A549 (cell line): ENCODE measurements at regions not wholly inside any gene's neighbourhood (a gene's known extent, or its start where the extent isn't known, plus 50 kb on each side); places are given as distances from the start of the nearest gene placed in this dataset.

Source experiments
- ATAC-seq, 2 experiments: fragments of 200-7000 bp in 1 of 2; fragments of >200 bp in 1 of 2; cut with Nextera tagmentation in 1 of 2; cut with Tn5 transposase in 1 of 2; 3 replicates each; pipeline versions ENCODE4 v1.8.0 to v1.9.1; 2018 to 2020; ENCODE audit warnings: mild to moderate bottlenecking in 1 of 2, moderate library complexity in 1 of 2
- CTCF ChIA-PET: fragments of 300-600 bp; sonication (Branson Sonifier 250); formaldehyde crosslinking; extraction: SDS; loops from one replicate; lab custom pipeline; 2021; ENCODE audit warnings: antibody characterized with exemption, inconsistent platforms; lab: Yijun Ruan, JAX
- POLR2A ChIA-PET: fragments of 350-600 bp; formaldehyde crosslinking; extraction: SDS; loops from one replicate; lab custom pipeline; 2021; ENCODE audit warnings: antibody characterized with exemption, inconsistent platforms; lab: Yijun Ruan, JAX
- DNase-seq, 2 experiments: peaks; one replicate each; pipeline versions ENCODE4 v3.0.0 to v3.0.0-alpha.2; 2011 to 2016; ENCODE audit warnings: low read depth in 1 of 2, low spot score in 1 of 2
- FAIRE-seq: peaks from 2 replicates; lab custom pipeline; 2011; peaks lifted over from hg19 to GRCh38; lab: Jason Lieb, UNC
- H3K27ac ChIP-seq, 2 experiments: fragments of >200 bp; sonication (Bioruptor Twin); formaldehyde crosslinking; 3 replicates each; pipeline ENCODE4 v1.5.1; 2016 to 2017
- H3K4me1 ChIP-seq: fragments of >200 bp; sonication (Bioruptor Twin); formaldehyde crosslinking; 3 replicates; pipeline ENCODE4 v1.6.1; 2016
- H3K4me2 ChIP-seq: fragments of >200 bp; sonication (Bioruptor Twin); formaldehyde crosslinking; 3 replicates; pipeline ENCODE4 v1.6.1; 2016
- H3K4me3 ChIP-seq: fragments of >200 bp; sonication (Bioruptor Twin); formaldehyde crosslinking; 3 replicates; pipeline ENCODE4 v1.5.1; 2016
- H3K9me3 ChIP-seq: fragments of >200 bp; sonication (Bioruptor Twin); formaldehyde crosslinking; 3 replicates; pipeline ENCODE4 v1.6.1; 2016
- BCL3 ChIP-seq: fragments of >200 bp; sonication (Bioruptor Twin); formaldehyde crosslinking; IDR thresholded peaks from 3 replicates; pipeline ENCODE4 v1.6.1; 2016
- BHLHE40 ChIP-seq: IDR thresholded peaks from 2 replicates; pipeline ENCODE4 v1.6.1; 2012; ENCODE audit warnings: low read depth, low read length, inconsistent platforms
- CEBPB ChIP-seq, 2 experiments: fragments of >200 bp in 1 of 2; sonication (Bioruptor Twin) in 1 of 2; formaldehyde crosslinking in 1 of 2; IDR thresholded peaks; 2 replicates each; pipeline ENCODE4 v1.6.1; 2012 to 2016
- CHD2 ChIP-seq: fragments of 150-350 bp; IDR thresholded peaks from 2 replicates; pipeline ENCODE4 v1.6.1; 2014; ENCODE audit warnings: low read length; ENCODE audit not compliant: partially characterized antibody
- CHD4 ChIP-seq: fragments of 200-600 bp; sonication (generic); IDR thresholded peaks from 2 replicates; pipeline ENCODE4 v1.6.1; 2016; ENCODE audit warnings: antibody characterized with exemption, mild to moderate bottlenecking, borderline replicate concordance
- EHF ChIP-seq: fragments of 250-450 bp; sonication (Bioruptor Pico); IDR thresholded peaks from 2 replicates; pipeline ENCODE4 v1.5.0; 2020; ENCODE audit warnings: mild to moderate bottlenecking
- EHMT2 ChIP-seq: fragments of 200-600 bp; sonication (generic); IDR thresholded peaks from 2 replicates; pipeline ENCODE4 v1.6.1; 2016; ENCODE audit warnings: antibody characterized with exemption, low read depth, mild to moderate bottlenecking, moderate library complexity
- ESRRA ChIP-seq: fragments of 150-350 bp; IDR thresholded peaks from 2 replicates; pipeline ENCODE4 v1.6.1; 2014; ENCODE audit warnings: mild to moderate bottlenecking, low read length, borderline replicate concordance
- FOSB ChIP-seq: fragments of 250-450 bp; sonication (Bioruptor Pico); IDR thresholded peaks from 2 replicates; pipeline ENCODE4 v1.5.0; 2020; ENCODE audit warnings: mild to moderate bottlenecking, moderate library complexity
- FOXS1 ChIP-seq: fragments of 250-450 bp; sonication (Bioruptor Pico); IDR thresholded peaks from 2 replicates; pipeline ENCODE4 v1.5.0; 2020; ENCODE audit warnings: mild to moderate bottlenecking, moderate library complexity
- HOXB13 ChIP-seq: fragments of 250-450 bp; sonication (Bioruptor Pico); IDR thresholded peaks from 2 replicates; pipeline ENCODE4 v1.5.0; 2020; ENCODE audit warnings: low read depth, mild to moderate bottlenecking, moderate library complexity
- JUN ChIP-seq, 2 experiments: fragments of >200 bp; sonication (Bioruptor Twin); formaldehyde crosslinking; IDR thresholded peaks; 2 replicates in 1 of 2; 3 replicates in 1 of 2; pipeline ENCODE4 v1.6.1; 2016 to 2017
- MAFK ChIP-seq: fragments of 450-650 bp; IDR thresholded peaks from 2 replicates; pipeline ENCODE4 v1.6.1; 2014; ENCODE audit not compliant: partially characterized antibody
- MYC ChIP-seq: IDR thresholded peaks from 2 replicates; pipeline ENCODE4 v1.6.1; 2012; ENCODE audit warnings: mild to moderate bottlenecking, inconsistent platforms, low read length, improper control_type of control experiment, borderline replicate concordance
- NR3C1 ChIP-seq: fragments of >200 bp; sonication (Bioruptor Twin); formaldehyde crosslinking; IDR thresholded peaks from 3 replicates; pipeline ENCODE4 v1.6.1; 2017
- RCOR1 ChIP-seq: fragments of 150-350 bp; IDR thresholded peaks from 2 replicates; pipeline ENCODE4 v1.6.1; 2014; ENCODE audit warnings: antibody characterized with exemption, low read length, low read depth
- SMC3 ChIP-seq: fragments of >200 bp; sonication (Bioruptor Twin); formaldehyde crosslinking; IDR thresholded peaks from 3 replicates; pipeline ENCODE4 v1.6.1; 2018; ENCODE audit warnings: inconsistent platforms
- SREBF2 ChIP-seq: fragments of 450-650 bp; IDR thresholded peaks from 2 replicates; pipeline ENCODE4 v1.6.1; 2014; ENCODE audit warnings: mild to moderate bottlenecking, moderate library complexity
- WGBS: methylation state at CpG from one replicate; pipeline ENCODE4 v1.1.6; 2017; ENCODE audit errors: missing lambda C conversion rate; 5-methylcytosine and 5-hydroxymethylcytosine counted together
- TF ChIP-seq, protein P1 (sequence below): fragments of >200 bp; sonication (Bioruptor Twin); formaldehyde crosslinking; IDR thresholded peaks from 3 replicates; pipeline ENCODE4 v1.5.1; 2016
- TF ChIP-seq, protein P2 (sequence below): IDR thresholded peaks from 2 replicates; pipeline ENCODE4 v1.6.1; 2012; ENCODE audit warnings: low read depth, borderline replicate concordance
- TF ChIP-seq, protein P3 (sequence below): fragments of 150-350 bp; IDR thresholded peaks from 2 replicates; pipeline ENCODE4 v1.6.1; 2014; ENCODE audit warnings: low read depth, mild to moderate bottlenecking, low read length

GRCh38 chr10:78831461-78831860 is 237.3 kb upstream of the ZMIZ1 start:
- ATAC-seq = no peak

DNA sequence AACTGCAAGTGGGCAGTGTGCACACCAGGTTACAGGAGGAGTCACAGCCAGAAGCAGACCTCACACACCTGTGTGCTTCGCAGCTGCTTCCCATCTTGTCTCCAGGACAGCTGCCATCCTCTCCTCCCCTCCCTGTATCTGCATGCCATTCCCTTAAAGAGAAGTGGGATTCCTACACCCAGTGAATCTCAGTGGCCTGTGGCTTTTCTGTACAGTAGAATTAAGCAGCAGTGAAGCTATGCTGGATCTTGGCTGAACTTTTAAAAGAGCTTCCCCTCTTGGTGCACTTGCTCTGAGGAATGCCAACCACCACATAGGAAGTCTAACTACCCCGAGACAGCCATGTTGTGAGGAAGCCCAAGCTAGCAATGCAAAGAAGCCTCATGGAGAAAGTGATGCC is 236.5 kb upstream of the ZMIZ1 start:
- TF ChIP-seq BHLHE40 = no peak
- Histone ChIP-seq H3K27ac (no peak overlapping the region), H3K4me1 (peaks cover 18% of the 10 kb centered on the region), H3K4me3 (no peak overlapping the region), H3K4me2 (no peak overlapping the region), H3K9me3 (peaks cover 26% of the 10 kb centered on the region)
- 60% methylated on average over 2 of the region's 2 CpGs for WGBS
- POLR2A ChIA-PET = no interaction called here
- CTCF ChIA-PET = no interaction called here
- ATAC-seq = no peak
- DNase-seq = peak in 1 of 2 experiments; percentile 15
- no peak for FAIRE-seq

More at GRCh38 chr10:78831461-78831860, 237.3 kb upstream of the ZMIZ1 start:
- Histone ChIP-seq H3K4me3 (no peak overlapping the region), H3K27ac (peak overlapping the region; percentile 51 to 76; a peak in 3 of 6 replicates), H3K9me3 (peaks cover 26% of the 10 kb centered on the region), H3K4me1 (peaks cover 18% of the 10 kb centered on the region), H3K4me2 (no peak overlapping the region)
- DNase-seq (no peak), FAIRE-seq (no peak)
- WGBS = 92% methylated on average over 7 of the region's 8 CpGs
- ChIA-PET POLR2A (no interaction called here), CTCF (interaction anchor here (1.1 kb wide), 1 partner anchor 8 kb away, joined by 3 read pairs; no protein-coding TSS in a partner anchor)
- TF ChIP-seq CHD4 (no peak), CHD2 (no peak), SMC3 (no peak), MAFK (no peak), FOXS1 (CRISPR knock-in tag) (no peak), ESRRA (no peak), MYC (no peak), HOXB13 (CRISPR knock-in tag) (no peak), NR3C1 (no peak), CEBPB (IDR thresholded peaks at IDR 0.05) (no peak), EHMT2 (no peak), SREBF2 (no peak), FOSB (CRISPR knock-in tag) (no peak), EHF (CRISPR knock-in tag) (no peak), JUN (IDR thresholded peaks at IDR 0.05) (no peak)
- TF ChIP-seq, protein P1, sequence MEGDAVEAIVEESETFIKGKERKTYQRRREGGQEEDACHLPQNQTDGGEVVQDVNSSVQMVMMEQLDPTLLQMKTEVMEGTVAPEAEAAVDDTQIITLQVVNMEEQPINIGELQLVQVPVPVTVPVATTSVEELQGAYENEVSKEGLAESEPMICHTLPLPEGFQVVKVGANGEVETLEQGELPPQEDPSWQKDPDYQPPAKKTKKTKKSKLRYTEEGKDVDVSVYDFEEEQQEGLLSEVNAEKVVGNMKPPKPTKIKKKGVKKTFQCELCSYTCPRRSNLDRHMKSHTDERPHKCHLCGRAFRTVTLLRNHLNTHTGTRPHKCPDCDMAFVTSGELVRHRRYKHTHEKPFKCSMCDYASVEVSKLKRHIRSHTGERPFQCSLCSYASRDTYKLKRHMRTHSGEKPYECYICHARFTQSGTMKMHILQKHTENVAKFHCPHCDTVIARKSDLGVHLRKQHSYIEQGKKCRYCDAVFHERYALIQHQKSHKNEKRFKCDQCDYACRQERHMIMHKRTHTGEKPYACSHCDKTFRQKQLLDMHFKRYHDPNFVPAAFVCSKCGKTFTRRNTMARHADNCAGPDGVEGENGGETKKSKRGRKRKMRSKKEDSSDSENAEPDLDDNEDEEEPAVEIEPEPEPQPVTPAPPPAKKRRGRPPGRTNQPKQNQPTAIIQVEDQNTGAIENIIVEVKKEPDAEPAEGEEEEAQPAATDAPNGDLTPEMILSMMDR = no peak
- TF ChIP-seq, protein P2, sequence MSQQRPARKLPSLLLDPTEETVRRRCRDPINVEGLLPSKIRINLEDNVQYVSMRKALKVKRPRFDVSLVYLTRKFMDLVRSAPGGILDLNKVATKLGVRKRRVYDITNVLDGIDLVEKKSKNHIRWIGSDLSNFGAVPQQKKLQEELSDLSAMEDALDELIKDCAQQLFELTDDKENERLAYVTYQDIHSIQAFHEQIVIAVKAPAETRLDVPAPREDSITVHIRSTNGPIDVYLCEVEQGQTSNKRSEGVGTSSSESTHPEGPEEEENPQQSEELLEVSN = no peak
- TF ChIP-seq, protein P3, sequence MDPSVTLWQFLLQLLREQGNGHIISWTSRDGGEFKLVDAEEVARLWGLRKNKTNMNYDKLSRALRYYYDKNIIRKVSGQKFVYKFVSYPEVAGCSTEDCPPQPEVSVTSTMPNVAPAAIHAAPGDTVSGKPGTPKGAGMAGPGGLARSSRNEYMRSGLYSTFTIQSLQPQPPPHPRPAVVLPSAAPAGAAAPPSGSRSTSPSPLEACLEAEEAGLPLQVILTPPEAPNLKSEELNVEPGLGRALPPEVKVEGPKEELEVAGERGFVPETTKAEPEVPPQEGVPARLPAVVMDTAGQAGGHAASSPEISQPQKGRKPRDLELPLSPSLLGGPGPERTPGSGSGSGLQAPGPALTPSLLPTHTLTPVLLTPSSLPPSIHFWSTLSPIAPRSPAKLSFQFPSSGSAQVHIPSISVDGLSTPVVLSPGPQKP = no peak

GRCh38 chr10:78838141-78838657 is 230.6 kb upstream of the ZMIZ1 start:
- TF ChIP-seq BHLHE40 (no peak), JUN (IDR thresholded peaks at IDR 0.05) (no peak), RCOR1 (no peak), HOXB13 (CRISPR knock-in tag) (no peak), BCL3 (no peak)
- ATAC-seq (0 out of 6 replicates have a peak, but pooled peaks of 1 of the 2 experiments have one; percentile 34), DNase-seq (no peak), FAIRE-seq (no peak)
- POLR2A ChIA-PET = no interaction called here
- Histone ChIP-seq H3K9me3 (peaks cover 11% of the 10 kb centered on the region), H3K4me1 (no peaks in the 10 kb centered on the region), H3K4me3 (no peak overlapping the region), H3K4me2 (no peak overlapping the region), H3K27ac (no peak overlapping the region)
- CTCF ChIA-PET = interaction anchor here (0.8 to 1.8 kb wide), 2 partner anchors 17 to 155 kb away, joined by 3 read pairs; no protein-coding TSS in a partner anchor
- 78% methylated on average over 5 of the region's 5 CpGs for WGBS
